Thoracic aorta (tissue), 2 donors: ENCODE measurements at regions not wholly inside any gene's neighbourhood (a gene's known extent, or its start where the extent isn't known, plus 50 kb on each side); places are given as distances from the start of the nearest gene placed in this dataset.

Experiments used
- ATAC-seq: fragments of 150-250 bp; one replicate; pipeline ENCODE4 v1.8.0; 2017; ENCODE audit warnings: low read depth; ENCODE audit not compliant: insufficient number of reproducible peaks, low FRiP score
- DNase-seq: peaks from one replicate; pipeline ENCODE4 v3.0.0-alpha.2; 2020; ENCODE audit warnings: low spot score
- H3K27ac ChIP-seq, 2 donors: fragments of 200-600 bp; sonication (generic); 1 replicate in 1 of 2; 2 replicates in 1 of 2; pipeline ENCODE4 v1.5.1; 2016; ENCODE audit warnings: mild to moderate bottlenecking in 2 of 2, moderate library complexity in 2 of 2
- H3K27me3 ChIP-seq: fragments of 200-600 bp; sonication (generic); replicated peaks from 2 replicates; pipeline ENCODE4 v1.6.0; 2016; ENCODE audit warnings: mild to moderate bottlenecking; ENCODE audit not compliant: insufficient read depth
- H3K36me3 ChIP-seq: fragments of 200-600 bp; sonication (generic); one replicate; pipeline ENCODE4 v1.5.1; 2016
- H3K4me1 ChIP-seq, 2 donors: fragments of 200-600 bp; sonication (generic); 1 replicate in 1 of 2; 2 replicates in 1 of 2; pipeline versions ENCODE4 v1.5.1 to v1.6.0; 2016; ENCODE audit warnings: low read depth in 2 of 2, mild to moderate bottlenecking in 1 of 2; ENCODE audit not compliant: control insufficient read depth in 1 of 2
- H3K4me3 ChIP-seq: fragments of 200-600 bp; sonication (generic); 2 replicates; pipeline ENCODE4 v1.5.1; 2016; ENCODE audit warnings: mild to moderate bottlenecking
- H3K9me3 ChIP-seq: fragments of 200-600 bp; sonication (generic); 2 replicates; pipeline ENCODE4 v1.5.1; 2016
- CTCF ChIP-seq: fragments of 200-600 bp; sonication (generic); IDR thresholded peaks from one replicate; pipeline ENCODE4 v1.5.1; 2019; ENCODE audit warnings: antibody characterized with exemption

DNA sequence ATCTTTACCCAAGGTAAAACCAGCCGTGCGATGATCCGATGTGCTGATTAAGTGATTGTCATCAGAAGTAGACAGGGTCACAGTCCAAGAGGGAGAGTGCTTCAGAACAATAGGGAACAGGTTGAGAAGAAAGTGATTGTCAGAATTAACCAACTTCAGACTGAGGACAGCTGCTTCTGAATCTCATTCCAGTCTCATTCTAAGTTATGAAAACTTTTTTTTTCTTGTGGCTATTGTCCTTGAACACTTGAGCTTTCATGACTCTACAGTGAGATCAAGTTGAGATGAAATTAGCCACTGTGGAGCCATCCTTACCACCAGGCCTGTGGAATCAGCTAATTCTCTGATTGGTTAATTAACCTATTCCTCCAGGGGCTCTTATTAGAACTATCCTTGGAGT lies 159.9 kb upstream of the WWC1 start:
- H3K27ac ChIP-seq = no peak overlapping the region
- no peak overlapping the region for H3K4me3 ChIP-seq
- ATAC-seq = no peak
- no peak for TF ChIP-seq CTCF
- H3K9me3 ChIP-seq = no peaks in the 10 kb centered on the region
- H3K27me3 ChIP-seq = no peaks in the 10 kb centered on the region
- H3K4me1 ChIP-seq = peaks cover 5 to 15% of the 10 kb centered on the region in 2 donors
- no peaks in the 10 kb centered on the region for H3K36me3 ChIP-seq
- DNase-seq = no peak

GRCh38 chr5:168132241-168132641 lies 159.2 kb upstream of the WWC1 start:
- no peak overlapping the region for H3K27ac ChIP-seq
- no peak for ATAC-seq
- no peak for TF ChIP-seq CTCF
- no peak for DNase-seq
- peaks cover 5 to 15% of the 10 kb centered on the region in 2 donors for H3K4me1 ChIP-seq
- no peaks in the 10 kb centered on the region for H3K27me3 ChIP-seq
- no peaks in the 10 kb centered on the region for H3K36me3 ChIP-seq
- no peak overlapping the region for H3K4me3 ChIP-seq
- H3K9me3 ChIP-seq = no peaks in the 10 kb centered on the region

DNA sequence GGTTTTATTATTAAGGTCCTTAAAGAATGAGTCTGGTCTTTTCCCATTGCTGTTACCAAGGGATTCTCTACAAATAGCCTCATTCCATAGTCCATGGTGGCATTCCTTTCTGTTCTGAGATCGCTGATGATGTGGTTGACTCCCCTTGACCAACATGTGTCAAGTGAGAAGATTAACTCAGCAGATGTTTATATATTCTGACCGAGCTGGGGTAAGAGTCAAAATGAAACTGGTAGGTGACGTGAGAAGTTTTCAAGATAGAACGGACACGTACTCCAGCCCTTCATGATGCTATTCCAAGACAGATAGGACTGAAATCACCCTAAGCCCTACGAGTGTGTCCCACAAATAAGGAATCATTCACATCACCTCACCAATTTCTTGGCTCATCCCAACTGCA lies 155.5 kb upstream of the WWC1 start:
- no peak overlapping the region for H3K27ac ChIP-seq
- no peaks in the 10 kb centered on the region for H3K4me1 ChIP-seq
- H3K9me3 ChIP-seq = no peaks in the 10 kb centered on the region
- DNase-seq = no peak
- no peaks in the 10 kb centered on the region for H3K36me3 ChIP-seq
- no peaks in the 10 kb centered on the region for H3K27me3 ChIP-seq
- TF ChIP-seq CTCF = no peak
- H3K4me3 ChIP-seq = no peak overlapping the region
- no peak for ATAC-seq

GRCh38 chr5:168136340-168136739 lies 155.1 kb upstream of the WWC1 start:
- H3K27ac ChIP-seq = no peak overlapping the region
- no peaks in the 10 kb centered on the region for H3K27me3 ChIP-seq
- no peak for DNase-seq
- ATAC-seq = no peak
- no peaks in the 10 kb centered on the region for H3K36me3 ChIP-seq
- no peak overlapping the region for H3K4me3 ChIP-seq
- H3K9me3 ChIP-seq = no peaks in the 10 kb centered on the region
- H3K4me1 ChIP-seq = no peaks in the 10 kb centered on the region
- TF ChIP-seq CTCF = no peak

- Histone ChIP-seq H3K36me3 (no peaks in the 10 kb centered on the region), H3K27me3 (no peaks in the 10 kb centered on the region), H3K27ac (no peak overlapping the region), H3K9me3 (no peaks in the 10 kb centered on the region), H3K4me3 (no peak overlapping the region), H3K4me1 (no peaks in the 10 kb centered on the region)
- ATAC-seq = no peak
- DNase-seq = no peak
- no peak for TF ChIP-seq CTCF
These were observed 154.2 kb upstream of the WWC1 start for GRCh38 chr5:168137265-168137664.
